Tibial nerve (tissue), 3 donors: ENCODE measurements at regions not wholly inside any gene's neighbourhood (a gene's known extent, or its start where the extent isn't known, plus 50 kb on each side); places are given as distances from the start of the nearest gene placed in this dataset.

ENCODE experiments used
- CTCF ChIP-seq, 5 experiments: fragments of 200-600 bp in 3 of 5; fragments of 450-650 bp in 2 of 5; sonication (generic) in 3 of 5; IDR thresholded peaks; one replicate each; pipeline ENCODE4 v1.5.1; 2016 to 2019; ENCODE audit warnings: antibody characterized with exemption in 5 of 5, mild to moderate bottlenecking in 3 of 5, moderate library complexity in 2 of 5
- POLR2A ChIP-seq, 2 donors: fragments of 450-650 bp; IDR thresholded peaks; one replicate each; pipeline ENCODE4 v1.6.1; 2017; ENCODE audit warnings: antibody characterized with exemption in 2 of 2, mild to moderate bottlenecking in 2 of 2, moderate library complexity in 2 of 2

GRCh38 chr2:6791682-6792081, 74.0 kb downstream of the CMPK2 start:
- TF ChIP-seq CTCF (IDR thresholded peaks at IDR 0.05) = no peak
- TF ChIP-seq POLR2A (IDR thresholded peaks at IDR 0.05) = no peak
